Neural progenitor cell (in vitro differentiated cells): ENCODE measurements at regions not wholly inside any gene's neighbourhood (a gene's known extent, or its start where the extent isn't known, plus 50 kb on each side); places are given as distances from the start of the nearest gene placed in this dataset.

Experiments used
- CTCF ChIP-seq: fragments of 200-600 bp; sonication (generic); IDR thresholded peaks from 2 replicates; pipeline ENCODE4 v1.5.1; 2017; ENCODE audit warnings: antibody characterized with exemption, mild to moderate bottlenecking
- EZH2phosphoT487 ChIP-seq: fragments of 200-600 bp; sonication (generic); IDR thresholded peaks from 2 replicates; pipeline ENCODE4 v1.6.1; 2017; ENCODE audit warnings: antibody characterized with exemption

- TF ChIP-seq EZH2phosphoT487 (no peak), CTCF (no peak)
Observed at GRCh38 chr10:43972976-43973647, 324.4 kb upstream of the ZNF32 start.
